ENCODE measurements at regions not wholly inside any gene's neighbourhood (a gene's known extent, or its start where the extent isn't known, plus 50 kb on each side); places are given as distances from the start of the nearest gene placed in this dataset.

DNA sequence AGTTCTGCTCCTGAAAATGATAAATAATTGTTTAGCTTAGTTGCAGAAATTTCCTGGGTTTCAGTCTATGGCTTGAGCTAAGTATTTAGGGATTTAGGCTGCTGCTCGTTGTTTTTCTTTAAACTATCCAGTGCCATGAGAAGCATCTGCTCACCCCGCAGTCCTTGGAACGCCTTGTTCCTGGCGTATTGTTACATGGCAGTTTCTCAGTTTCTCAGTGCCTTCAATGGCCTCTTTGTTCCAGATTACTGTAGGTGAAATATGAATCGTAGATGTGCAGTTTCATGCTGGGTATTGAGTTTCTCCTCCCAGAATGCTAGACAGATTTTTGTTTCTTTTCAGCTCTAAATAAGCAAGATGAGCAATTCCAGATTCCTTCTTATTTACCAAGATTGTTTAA is 269.5 kb upstream of the GBE1 start:
- ATAC-seq, result no peak
- no peak for TF ChIP-seq TOX (CRISPR knock-in tag; IDR thresholded peaks at IDR 0.05; ENCODE audit: borderline replicate concordance)
- TF ChIP-seq, protein P1, sequence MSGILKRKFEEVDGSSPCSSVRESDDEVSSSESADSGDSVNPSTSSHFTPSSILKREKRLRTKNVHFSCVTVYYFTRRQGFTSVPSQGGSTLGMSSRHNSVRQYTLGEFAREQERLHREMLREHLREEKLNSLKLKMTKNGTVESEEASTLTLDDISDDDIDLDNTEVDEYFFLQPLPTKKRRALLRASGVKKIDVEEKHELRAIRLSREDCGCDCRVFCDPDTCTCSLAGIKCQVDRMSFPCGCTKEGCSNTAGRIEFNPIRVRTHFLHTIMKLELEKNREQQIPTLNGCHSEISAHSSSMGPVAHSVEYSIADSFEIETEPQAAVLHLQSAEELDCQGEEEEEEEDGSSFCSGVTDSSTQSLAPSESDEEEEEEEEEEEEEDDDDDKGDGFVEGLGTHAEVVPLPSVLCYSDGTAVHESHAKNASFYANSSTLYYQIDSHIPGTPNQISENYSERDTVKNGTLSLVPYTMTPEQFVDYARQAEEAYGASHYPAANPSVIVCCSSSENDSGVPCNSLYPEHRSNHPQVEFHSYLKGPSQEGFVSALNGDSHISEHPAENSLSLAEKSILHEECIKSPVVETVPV (CRISPR knock-in tag; IDR thresholded peaks at IDR 0.05), result no peak
- TF ChIP-seq, protein P2, sequence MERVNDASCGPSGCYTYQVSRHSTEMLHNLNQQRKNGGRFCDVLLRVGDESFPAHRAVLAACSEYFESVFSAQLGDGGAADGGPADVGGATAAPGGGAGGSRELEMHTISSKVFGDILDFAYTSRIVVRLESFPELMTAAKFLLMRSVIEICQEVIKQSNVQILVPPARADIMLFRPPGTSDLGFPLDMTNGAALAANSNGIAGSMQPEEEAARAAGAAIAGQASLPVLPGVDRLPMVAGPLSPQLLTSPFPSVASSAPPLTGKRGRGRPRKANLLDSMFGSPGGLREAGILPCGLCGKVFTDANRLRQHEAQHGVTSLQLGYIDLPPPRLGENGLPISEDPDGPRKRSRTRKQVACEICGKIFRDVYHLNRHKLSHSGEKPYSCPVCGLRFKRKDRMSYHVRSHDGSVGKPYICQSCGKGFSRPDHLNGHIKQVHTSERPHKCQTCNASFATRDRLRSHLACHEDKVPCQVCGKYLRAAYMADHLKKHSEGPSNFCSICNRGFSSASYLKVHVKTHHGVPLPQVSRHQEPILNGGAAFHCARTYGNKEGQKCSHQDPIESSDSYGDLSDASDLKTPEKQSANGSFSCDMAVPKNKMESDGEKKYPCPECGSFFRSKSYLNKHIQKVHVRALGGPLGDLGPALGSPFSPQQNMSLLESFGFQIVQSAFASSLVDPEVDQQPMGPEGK (CRISPR knock-in tag; IDR thresholded peaks at IDR 0.05; ENCODE audit: borderline replicate concordance), result no peak
- TF ChIP-seq GLIS3 (CRISPR knock-in tag; IDR thresholded peaks at IDR 0.05), result no peak
- TF ChIP-seq, protein P3, sequence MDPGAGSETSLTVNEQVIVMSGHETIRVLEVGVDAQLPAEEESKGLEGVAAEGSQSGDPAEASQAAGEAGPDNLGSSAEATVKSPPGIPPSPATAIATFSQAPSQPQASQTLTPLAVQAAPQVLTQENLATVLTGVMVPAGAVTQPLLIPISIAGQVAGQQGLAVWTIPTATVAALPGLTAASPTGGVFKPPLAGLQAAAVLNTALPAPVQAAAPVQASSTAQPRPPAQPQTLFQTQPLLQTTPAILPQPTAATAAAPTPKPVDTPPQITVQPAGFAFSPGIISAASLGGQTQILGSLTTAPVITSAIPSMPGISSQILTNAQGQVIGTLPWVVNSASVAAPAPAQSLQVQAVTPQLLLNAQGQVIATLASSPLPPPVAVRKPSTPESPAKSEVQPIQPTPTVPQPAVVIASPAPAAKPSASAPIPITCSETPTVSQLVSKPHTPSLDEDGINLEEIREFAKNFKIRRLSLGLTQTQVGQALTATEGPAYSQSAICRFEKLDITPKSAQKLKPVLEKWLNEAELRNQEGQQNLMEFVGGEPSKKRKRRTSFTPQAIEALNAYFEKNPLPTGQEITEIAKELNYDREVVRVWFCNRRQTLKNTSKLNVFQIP (CRISPR knock-in tag; IDR thresholded peaks at IDR 0.05; ENCODE audit: borderline replicate concordance, low read depth), result no peak
- no peak for TF ChIP-seq RARB (CRISPR knock-in tag; IDR thresholded peaks at IDR 0.05)
- TF ChIP-seq SNAI2 (CRISPR knock-in tag; IDR thresholded peaks at IDR 0.05), result no peak
- TF ChIP-seq ARNTL (CRISPR knock-in tag; IDR thresholded peaks at IDR 0.05; ENCODE audit: borderline replicate concordance, low read depth), result no peak
- no peak for TF ChIP-seq ZNF70 (CRISPR knock-in tag; IDR thresholded peaks at IDR 0.05)

DNA sequence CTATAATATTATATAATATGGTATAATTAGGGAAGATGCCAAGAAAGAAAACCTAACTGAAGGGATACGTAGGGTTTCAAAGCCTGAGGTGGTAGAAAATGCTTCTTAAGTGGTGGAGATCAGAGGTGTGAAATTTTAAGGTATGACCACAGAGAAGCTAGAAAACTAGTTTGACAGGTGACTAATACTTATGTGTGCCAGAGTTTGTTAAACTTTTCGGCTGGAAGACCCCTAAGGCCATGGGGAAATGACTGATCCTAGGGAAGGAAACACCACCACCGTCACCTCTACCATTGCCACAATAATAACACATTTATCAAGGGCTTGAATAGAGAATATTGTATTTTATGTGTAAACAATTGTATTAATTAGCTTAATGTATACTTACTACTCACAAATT is 261.4 kb upstream of the GBE1 start:
- no peak for TF ChIP-seq OSR1 (CRISPR knock-in tag; IDR thresholded peaks at IDR 0.05)
- no peak for TF ChIP-seq ZNF565 (CRISPR knock-in tag; conservative IDR thresholded peaks at IDR 0.05; ENCODE audit: low read depth)
- TF ChIP-seq BACH2 (CRISPR knock-in tag; IDR thresholded peaks at IDR 0.05; ENCODE audit: borderline replicate concordance), result no peak
- ATAC-seq, result no peak

DNA sequence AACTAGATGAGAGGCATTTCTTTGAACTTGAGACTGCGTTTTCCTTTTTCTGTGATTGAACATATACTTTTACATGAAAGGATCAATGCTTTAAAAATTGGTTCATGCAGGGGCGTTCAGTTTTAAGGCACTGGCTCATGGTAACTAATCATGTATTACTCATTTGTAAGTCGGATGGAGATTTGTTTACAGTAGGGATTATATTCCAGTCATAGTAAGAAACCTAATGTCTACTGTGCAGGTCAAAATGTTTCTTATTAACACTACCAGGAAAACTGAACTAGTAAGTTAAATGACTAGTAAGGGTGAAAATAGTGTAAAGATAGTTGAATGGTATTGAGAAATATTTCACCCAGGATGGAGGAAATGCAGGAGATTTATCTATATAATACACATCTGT is 258.8 kb upstream of the GBE1 start:
- no peak for TF ChIP-seq ZC3H10 (CRISPR knock-in tag; IDR thresholded peaks at IDR 0.05)
- TF ChIP-seq ZNF70 (CRISPR knock-in tag; IDR thresholded peaks at IDR 0.05), result no peak
- no peak for TF ChIP-seq SNAI2 (CRISPR knock-in tag; IDR thresholded peaks at IDR 0.05)
- TF ChIP-seq ZNF8 (CRISPR knock-in tag; IDR thresholded peaks at IDR 0.05), result no peak
- ATAC-seq, result no peak

DNA sequence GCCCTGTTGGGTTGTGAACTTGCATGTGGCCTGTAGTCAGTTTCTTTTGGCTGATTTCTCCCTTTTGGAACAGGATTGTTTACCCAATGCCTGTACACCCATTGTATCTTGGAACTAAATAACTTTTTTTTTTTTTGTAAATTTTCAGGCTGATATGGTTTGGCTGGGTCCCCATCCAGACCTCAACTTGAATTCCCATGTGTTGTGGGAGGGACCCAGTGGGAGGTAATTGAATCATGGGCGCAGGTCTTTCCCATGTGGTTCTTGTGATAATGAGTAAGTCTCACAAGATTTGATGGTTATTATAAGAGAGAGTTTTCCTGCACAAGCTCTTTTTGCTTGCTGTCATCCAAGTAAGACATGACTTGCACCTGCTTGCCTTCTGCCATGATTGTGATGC is 253.8 kb upstream of the GBE1 start:
- ATAC-seq, result no peak
- TF ChIP-seq TOX (CRISPR knock-in tag; IDR thresholded peaks at IDR 0.05; ENCODE audit: borderline replicate concordance) (no peak), ZC3H10 (CRISPR knock-in tag; IDR thresholded peaks at IDR 0.05) (no peak), ZNF8 (CRISPR knock-in tag; IDR thresholded peaks at IDR 0.05) (no peak), ZNF70 (CRISPR knock-in tag; IDR thresholded peaks at IDR 0.05) (no peak), ZFP30 (CRISPR knock-in tag; IDR thresholded peaks at IDR 0.05) (no peak), TCF4 (CRISPR knock-in tag; IDR thresholded peaks at IDR 0.05; ENCODE audit: borderline replicate concordance) (no peak), ZNF565 (CRISPR knock-in tag; conservative IDR thresholded peaks at IDR 0.05; ENCODE audit: low read depth) (no peak), OSR1 (CRISPR knock-in tag; IDR thresholded peaks at IDR 0.05) (no peak), SNAI2 (CRISPR knock-in tag; IDR thresholded peaks at IDR 0.05) (no peak), GLIS3 (CRISPR knock-in tag; IDR thresholded peaks at IDR 0.05) (no peak), ESRRG (CRISPR knock-in tag; IDR thresholded peaks at IDR 0.05) (no peak), CSDC2 (CRISPR knock-in tag; IDR thresholded peaks at IDR 0.05) (no peak), ISL1 (CRISPR knock-in tag; IDR thresholded peaks at IDR 0.05) (no peak), ZFP3 (CRISPR knock-in tag; IDR thresholded peaks at IDR 0.05) (no peak)
- TF ChIP-seq, protein P4, sequence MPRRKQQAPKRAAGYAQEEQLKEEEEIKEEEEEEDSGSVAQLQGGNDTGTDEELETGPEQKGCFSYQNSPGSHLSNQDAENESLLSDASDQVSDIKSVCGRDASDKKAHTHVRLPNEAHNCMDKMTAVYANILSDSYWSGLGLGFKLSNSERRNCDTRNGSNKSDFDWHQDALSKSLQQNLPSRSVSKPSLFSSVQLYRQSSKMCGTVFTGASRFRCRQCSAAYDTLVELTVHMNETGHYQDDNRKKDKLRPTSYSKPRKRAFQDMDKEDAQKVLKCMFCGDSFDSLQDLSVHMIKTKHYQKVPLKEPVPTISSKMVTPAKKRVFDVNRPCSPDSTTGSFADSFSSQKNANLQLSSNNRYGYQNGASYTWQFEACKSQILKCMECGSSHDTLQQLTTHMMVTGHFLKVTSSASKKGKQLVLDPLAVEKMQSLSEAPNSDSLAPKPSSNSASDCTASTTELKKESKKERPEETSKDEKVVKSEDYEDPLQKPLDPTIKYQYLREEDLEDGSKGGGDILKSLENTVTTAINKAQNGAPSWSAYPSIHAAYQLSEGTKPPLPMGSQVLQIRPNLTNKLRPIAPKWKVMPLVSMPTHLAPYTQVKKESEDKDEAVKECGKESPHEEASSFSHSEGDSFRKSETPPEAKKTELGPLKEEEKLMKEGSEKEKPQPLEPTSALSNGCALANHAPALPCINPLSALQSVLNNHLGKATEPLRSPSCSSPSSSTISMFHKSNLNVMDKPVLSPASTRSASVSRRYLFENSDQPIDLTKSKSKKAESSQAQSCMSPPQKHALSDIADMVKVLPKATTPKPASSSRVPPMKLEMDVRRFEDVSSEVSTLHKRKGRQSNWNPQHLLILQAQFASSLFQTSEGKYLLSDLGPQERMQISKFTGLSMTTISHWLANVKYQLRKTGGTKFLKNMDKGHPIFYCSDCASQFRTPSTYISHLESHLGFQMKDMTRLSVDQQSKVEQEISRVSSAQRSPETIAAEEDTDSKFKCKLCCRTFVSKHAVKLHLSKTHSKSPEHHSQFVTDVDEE (CRISPR knock-in tag; IDR thresholded peaks at IDR 0.05), result no peak
- TF ChIP-seq, protein P5, sequence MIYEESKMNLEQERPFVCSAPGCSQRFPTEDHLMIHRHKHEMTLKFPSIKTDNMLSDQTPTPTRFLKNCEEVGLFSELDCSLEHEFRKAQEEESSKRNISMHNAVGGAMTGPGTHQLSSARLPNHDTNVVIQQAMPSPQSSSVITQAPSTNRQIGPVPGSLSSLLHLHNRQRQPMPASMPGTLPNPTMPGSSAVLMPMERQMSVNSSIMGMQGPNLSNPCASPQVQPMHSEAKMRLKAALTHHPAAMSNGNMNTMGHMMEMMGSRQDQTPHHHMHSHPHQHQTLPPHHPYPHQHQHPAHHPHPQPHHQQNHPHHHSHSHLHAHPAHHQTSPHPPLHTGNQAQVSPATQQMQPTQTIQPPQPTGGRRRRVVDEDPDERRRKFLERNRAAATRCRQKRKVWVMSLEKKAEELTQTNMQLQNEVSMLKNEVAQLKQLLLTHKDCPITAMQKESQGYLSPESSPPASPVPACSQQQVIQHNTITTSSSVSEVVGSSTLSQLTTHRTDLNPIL (CRISPR knock-in tag; IDR thresholded peaks at IDR 0.05; ENCODE audit: low read depth), result no peak
- TF ChIP-seq, protein P2 (CRISPR knock-in tag; IDR thresholded peaks at IDR 0.05; ENCODE audit: borderline replicate concordance), result no peak
